Right atrium auricular region (tissue), 2 donors: ENCODE measurements at regions not wholly inside any gene's neighbourhood (a gene's known extent, or its start where the extent isn't known, plus 50 kb on each side); places are given as distances from the start of the nearest gene placed in this dataset.

Experiments
- DNase-seq: peaks from one replicate; pipeline ENCODE4 v3.0.0-alpha.2; 2019; ENCODE audit warnings: low spot score
- H3K27ac ChIP-seq, 2 donors: fragments of 200-600 bp; sonication (generic); 1 replicate in 1 of 2; 2 replicates in 1 of 2; pipeline ENCODE4 v1.5.1; 2016 to 2019
- H3K27me3 ChIP-seq, 2 donors: fragments of 200-600 bp; sonication (generic); one replicate each; pipeline versions ENCODE4 v1.5.1 to v1.6.0; 2017 to 2019
- H3K36me3 ChIP-seq: fragments of 200-600 bp; sonication (generic); one replicate; pipeline ENCODE4 v1.5.1; 2016
- H3K4me1 ChIP-seq, 2 donors: fragments of 200-600 bp; sonication (generic); one replicate each; pipeline versions ENCODE4 v1.5.1 to v1.6.0; 2017 to 2019
- H3K4me3 ChIP-seq, 2 donors: fragments of 200-600 bp; sonication (generic); 1 replicate in 1 of 2; 2 replicates in 1 of 2; pipeline ENCODE4 v1.5.1; 2017 to 2019; ENCODE audit warnings: mild to moderate bottlenecking in 1 of 2, moderate library complexity in 1 of 2
- H3K9me3 ChIP-seq, 2 donors: fragments of 200-600 bp; sonication (generic); one replicate each; pipeline ENCODE4 v1.5.1; 2019
- TF ChIP-seq, protein P1 (sequence below), 2 donors: fragments of 200-600 bp; sonication (generic); IDR thresholded peaks; one replicate each; pipeline ENCODE4 v1.5.1; 2019; ENCODE audit warnings: antibody characterized with exemption in 2 of 2

DNA sequence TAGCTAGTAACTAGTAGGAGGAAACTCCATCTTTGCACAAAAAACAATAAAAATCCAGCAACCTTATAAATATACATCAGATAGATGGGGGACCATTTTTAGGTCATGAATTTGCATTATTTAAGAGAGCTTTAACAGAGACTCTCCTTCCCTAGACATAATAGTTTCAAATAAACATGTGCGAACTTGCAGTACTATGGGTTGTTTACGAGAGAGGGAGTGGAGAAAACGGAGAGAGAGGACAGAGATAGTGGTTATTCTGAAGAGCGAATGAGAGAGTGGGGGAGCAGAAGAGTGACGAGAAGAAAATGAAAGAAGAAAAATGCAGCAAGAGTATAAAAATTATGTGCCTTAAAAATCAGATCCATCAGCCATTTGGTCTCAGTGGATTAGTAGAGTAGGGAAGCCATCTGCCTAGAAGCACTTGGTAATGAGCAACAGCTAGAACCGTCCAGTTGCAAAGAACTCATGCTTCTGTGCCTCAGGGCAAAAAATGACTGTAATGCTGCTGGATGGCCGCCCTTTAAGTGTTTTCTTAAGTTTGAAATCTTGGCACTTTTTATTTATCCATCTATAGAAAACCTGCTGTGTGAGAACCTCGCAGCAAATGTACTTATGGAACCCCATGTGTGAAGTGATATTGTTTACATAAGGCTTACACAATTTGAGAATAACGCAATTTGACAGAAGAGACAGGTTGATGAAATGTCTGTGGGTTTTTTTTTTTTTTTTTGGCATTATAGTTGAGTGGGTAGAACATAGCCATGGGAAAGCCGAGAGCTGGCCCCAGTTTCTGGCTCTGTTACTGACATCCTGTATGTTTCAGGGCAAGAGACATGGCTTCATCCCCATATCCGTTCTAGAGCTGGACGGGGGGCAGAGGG lies 95.6 kb upstream of the ZNF608 start:
- H3K9me3 ChIP-seq: no peaks in the 10 kb centered on the region
- no peaks in the 10 kb centered on the region for H3K36me3 ChIP-seq
- H3K27ac ChIP-seq: peak overlapping the region in 1 of 2 donors; percentile 42
- no peaks in the 10 kb centered on the region for H3K4me1 ChIP-seq
- DNase-seq: peak; percentile 72
- no peak overlapping the region for H3K4me3 ChIP-seq
- no peaks in the 10 kb centered on the region for H3K27me3 ChIP-seq
- TF ChIP-seq, protein P1, sequence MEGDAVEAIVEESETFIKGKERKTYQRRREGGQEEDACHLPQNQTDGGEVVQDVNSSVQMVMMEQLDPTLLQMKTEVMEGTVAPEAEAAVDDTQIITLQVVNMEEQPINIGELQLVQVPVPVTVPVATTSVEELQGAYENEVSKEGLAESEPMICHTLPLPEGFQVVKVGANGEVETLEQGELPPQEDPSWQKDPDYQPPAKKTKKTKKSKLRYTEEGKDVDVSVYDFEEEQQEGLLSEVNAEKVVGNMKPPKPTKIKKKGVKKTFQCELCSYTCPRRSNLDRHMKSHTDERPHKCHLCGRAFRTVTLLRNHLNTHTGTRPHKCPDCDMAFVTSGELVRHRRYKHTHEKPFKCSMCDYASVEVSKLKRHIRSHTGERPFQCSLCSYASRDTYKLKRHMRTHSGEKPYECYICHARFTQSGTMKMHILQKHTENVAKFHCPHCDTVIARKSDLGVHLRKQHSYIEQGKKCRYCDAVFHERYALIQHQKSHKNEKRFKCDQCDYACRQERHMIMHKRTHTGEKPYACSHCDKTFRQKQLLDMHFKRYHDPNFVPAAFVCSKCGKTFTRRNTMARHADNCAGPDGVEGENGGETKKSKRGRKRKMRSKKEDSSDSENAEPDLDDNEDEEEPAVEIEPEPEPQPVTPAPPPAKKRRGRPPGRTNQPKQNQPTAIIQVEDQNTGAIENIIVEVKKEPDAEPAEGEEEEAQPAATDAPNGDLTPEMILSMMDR (IDR thresholded peaks at IDR 0.05): no peak

DNA sequence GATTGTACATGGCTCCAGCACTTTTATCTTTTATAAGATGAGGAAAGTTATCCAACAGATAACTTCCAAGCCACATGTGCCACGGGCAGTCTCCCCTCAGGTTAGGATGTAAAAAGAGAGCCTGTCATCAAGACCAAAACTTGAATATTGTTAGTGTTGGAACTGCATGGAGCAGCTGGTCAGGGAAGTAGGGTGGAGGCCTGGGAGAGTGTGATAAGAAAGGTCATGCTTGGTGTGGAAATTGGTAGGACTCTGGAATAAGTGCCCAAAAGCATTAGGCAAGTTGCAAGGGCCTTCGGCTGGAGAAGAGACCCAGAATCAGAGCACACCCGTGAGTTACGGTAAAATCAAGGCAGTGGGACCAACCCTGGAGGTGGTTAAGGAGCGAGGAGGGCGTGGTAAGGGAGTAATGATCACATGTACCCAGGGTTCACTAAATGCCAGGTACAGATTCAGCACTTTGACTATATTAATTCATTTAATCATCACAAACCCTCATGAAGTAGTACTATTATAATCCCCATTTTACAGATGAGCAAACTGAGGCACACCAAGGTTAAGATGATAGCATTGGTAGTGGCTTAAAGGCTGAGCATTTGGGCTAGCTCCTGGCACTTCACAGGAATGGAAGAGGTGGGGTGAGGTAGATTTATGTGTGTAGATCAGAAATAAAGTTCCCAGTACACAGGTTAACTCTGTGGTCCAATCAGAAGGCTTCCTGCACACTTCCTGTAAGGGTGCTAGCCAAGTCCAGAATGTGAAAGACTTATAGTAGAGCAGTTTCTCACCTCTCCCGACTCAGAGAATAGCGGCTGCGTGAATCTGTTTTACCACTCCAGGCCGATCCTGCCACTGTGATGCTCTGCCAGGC lies 96.5 kb upstream of the ZNF608 start:
- no peaks in the 10 kb centered on the region for H3K9me3 ChIP-seq
- no peaks in the 10 kb centered on the region for H3K4me1 ChIP-seq
- H3K36me3 ChIP-seq: no peaks in the 10 kb centered on the region
- TF ChIP-seq, protein P1 (IDR thresholded peaks at IDR 0.05): no peak
- no peak overlapping the region for H3K4me3 ChIP-seq
- H3K27ac ChIP-seq: peak overlapping the region in 1 of 2 donors; percentile 42
- no peaks in the 10 kb centered on the region for H3K27me3 ChIP-seq
- peak; percentile 73 for DNase-seq

DNA sequence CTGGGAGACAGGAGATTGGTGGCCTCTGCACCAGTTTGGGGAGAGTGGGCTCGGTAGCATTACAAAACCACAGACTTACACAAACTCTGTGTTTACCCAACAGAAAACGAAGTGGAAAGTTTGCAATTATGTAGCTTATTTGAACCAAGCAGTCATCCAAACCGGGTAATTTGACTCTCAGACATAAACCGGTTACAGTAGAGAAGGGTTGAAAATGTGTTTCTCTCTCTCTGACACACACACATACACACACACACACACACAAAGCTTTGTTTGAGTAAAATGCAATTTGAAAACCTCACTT lies 97.1 kb upstream of the ZNF608 start:
- no peaks in the 10 kb centered on the region for H3K36me3 ChIP-seq
- no peaks in the 10 kb centered on the region for H3K9me3 ChIP-seq
- TF ChIP-seq, protein P1 (IDR thresholded peaks at IDR 0.05): no peak
- H3K4me1 ChIP-seq: no peaks in the 10 kb centered on the region
- peak overlapping the region in 1 of 2 donors; percentile 42 for H3K27ac ChIP-seq
- no peak overlapping the region for H3K4me3 ChIP-seq
- DNase-seq: no peak
- no peaks in the 10 kb centered on the region for H3K27me3 ChIP-seq

DNA sequence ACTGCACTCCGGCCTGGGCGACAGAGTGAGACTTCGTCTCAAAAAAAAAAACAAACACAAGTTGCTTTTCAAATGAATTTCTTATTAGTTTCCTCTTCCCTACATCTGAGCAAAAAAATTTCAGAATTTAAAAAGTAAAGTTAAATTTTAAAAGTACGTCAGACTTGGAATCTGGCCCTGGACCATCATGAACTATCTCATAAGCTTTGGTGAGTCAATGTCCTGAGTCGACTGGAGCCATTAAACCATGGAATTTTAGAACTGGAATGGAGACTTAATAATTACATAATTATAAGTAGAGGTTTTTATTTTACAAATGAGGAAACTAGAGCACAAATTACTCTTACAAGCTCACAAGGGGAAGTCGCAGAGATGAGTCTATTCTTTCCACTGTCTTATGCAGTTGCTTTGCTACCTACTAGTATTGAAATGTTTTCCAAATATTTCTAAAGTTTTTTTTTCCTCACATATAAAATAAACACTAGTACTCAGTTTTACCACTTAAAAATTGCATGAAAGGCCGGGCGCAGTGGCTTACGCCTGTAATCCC lies 98.0 kb upstream of the ZNF608 start:
- H3K4me3 ChIP-seq: no peak overlapping the region
- H3K4me1 ChIP-seq: no peaks in the 10 kb centered on the region
- H3K27me3 ChIP-seq: no peaks in the 10 kb centered on the region
- TF ChIP-seq, protein P1 (IDR thresholded peaks at IDR 0.05): no peak
- H3K36me3 ChIP-seq: no peaks in the 10 kb centered on the region
- no peaks in the 10 kb centered on the region for H3K9me3 ChIP-seq
- H3K27ac ChIP-seq: no peak overlapping the region
- DNase-seq: no peak

DNA sequence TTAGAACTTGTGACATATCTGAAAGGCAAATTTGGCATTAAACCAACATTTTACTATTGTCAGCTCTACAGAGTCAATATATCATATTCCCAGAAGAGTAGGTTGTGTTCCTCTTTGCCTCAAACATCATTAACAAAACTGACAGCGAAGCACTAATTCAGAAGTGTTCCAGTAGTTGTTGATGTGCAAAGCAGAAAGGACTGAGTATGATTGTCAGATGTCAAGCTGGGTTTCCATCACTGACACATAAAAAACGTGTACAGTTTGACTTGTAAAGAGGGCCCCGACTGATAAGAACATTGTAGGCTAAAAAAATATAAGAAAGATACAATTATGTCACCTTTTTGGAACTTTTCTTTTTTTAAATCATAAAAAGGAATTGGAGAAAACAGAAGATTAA lies 101.5 kb upstream of the ZNF608 start:
- no peak for DNase-seq
- TF ChIP-seq, protein P1 (IDR thresholded peaks at IDR 0.05): no peak
- Histone ChIP-seq H3K27ac (no peak overlapping the region), H3K27me3 (no peaks in the 10 kb centered on the region), H3K9me3 (no peaks in the 10 kb centered on the region), H3K4me3 (no peak overlapping the region), H3K36me3 (no peaks in the 10 kb centered on the region), H3K4me1 (no peaks in the 10 kb centered on the region)
